Pancreas (tissue), 10 donors: ENCODE measurements at regions not wholly inside any gene's neighbourhood (a gene's known extent, or its start where the extent isn't known, plus 50 kb on each side); places are given as distances from the start of the nearest gene placed in this dataset.

Experiments
- ATAC-seq, 4 donors: fragments of 200-7000 bp; cut with Tn5 transposase; one replicate each; pipeline versions ENCODE4 v1.8.0 to v1.9.1; 2020; ENCODE audit warnings: mild to moderate bottlenecking in 4 of 4, moderate library complexity in 4 of 4
- DNase-seq, 6 donors: peaks; one replicate each; pipeline ENCODE4 v3.0.0-alpha.2; 2020
- FAIRE-seq: peaks from 2 replicates; lab custom pipeline; 2012; peaks lifted over from hg19 to GRCh38; lab: Jason Lieb, UNC
- H3K27ac ChIP-seq, 4 donors: fragments of 200-600 bp; sonication (generic); 1 replicate in 3 of 4; 2 replicates in 1 of 4; pipeline versions ENCODE4 v1.5.0 to v1.8.0; 2020
- H3K27me3 ChIP-seq, 4 donors: fragments of 200-600 bp; one replicate each; pipeline ENCODE4 v1.8.0; 2021
- H3K36me3 ChIP-seq, 3 donors: fragments of 200-600 bp; sonication (generic) in 1 of 3; one replicate each; pipeline versions ENCODE4 v1.5.0 to v1.8.0; 2020 to 2021
- H3K4me1 ChIP-seq, 3 donors: fragments of 200-600 bp; one replicate each; pipeline ENCODE4 v1.8.0; 2021
- H3K4me3 ChIP-seq, 4 donors: fragments of 200-600 bp; sonication (generic) in 2 of 4; one replicate each; pipeline versions ENCODE4 v1.5.0 to v1.8.0; 2020 to 2021
- H3K9me3 ChIP-seq, 4 donors: fragments of 200-600 bp; one replicate each; pipeline ENCODE4 v1.8.0; 2021
- CTCF ChIP-seq, 4 donors: fragments of 200-600 bp; sonication (generic) in 3 of 4; IDR thresholded peaks; one replicate each; pipeline versions ENCODE4 v1.5.0 to v1.8.0; 2021; ENCODE audit warnings: antibody characterized with exemption in 4 of 4
- WGBS, 2 donors: extraction: QIAGEN DNeasy Blood & Tissue Kit; methylation state at CpG; one replicate each; pipeline ENCODE4 v1.1.7; 2013; 5-methylcytosine and 5-hydroxymethylcytosine counted together
- intact Hi-C, 3 donors: fragments of 100-400 bp; cut with DNase I; formaldehyde crosslinking; loops; one replicate each; pipeline versions ENCODE4 v1.11.1 to v1.14.2; 2022
- donor health status: healthy with polysubstance abuse.
- donor health status: DM: no; HTN: no; CAD: no; lungs with moderate emphysema.
- donor health status: DM: no; HTN: no; CAD: no.
- donor health status: control.
- donor health status: control.
- donor health status: Bipolar disorder and iron deficiency.
- donor health status: DM: yes; HTN: yes; CAD: no.
- donor health status: DM: no; HTN: no; CAD: no.
- donor health status: DM: no; HTN: no; CAD: no.
- donor health status: DM: yes; HTN: yes; CAD: no.

GRCh38 chr13:85019121-85019520 is 780.1 kb downstream of the SLITRK6 start:
- H3K36me3 ChIP-seq: no peaks in the 10 kb centered on the region
- no peaks in the 10 kb centered on the region for H3K27me3 ChIP-seq
- H3K27ac ChIP-seq: no peak overlapping the region
- intact Hi-C loops: no loop called here
- no peaks in the 10 kb centered on the region for H3K9me3 ChIP-seq
- WGBS, 2 donors: 65 to 80% methylated on average over 1 of the region's 1 CpG
- no peaks in the 10 kb centered on the region for H3K4me1 ChIP-seq
- no peak for DNase-seq
- H3K4me3 ChIP-seq: no peak overlapping the region
- ATAC-seq: no peak
- FAIRE-seq: no peak
- TF ChIP-seq CTCF (IDR thresholded peaks at IDR 0.05): no peak

GRCh38 chr13:85013006-85013405 is 786.2 kb downstream of the SLITRK6 start:
- Histone ChIP-seq H3K27ac (no peak overlapping the region), H3K4me3 (no peak overlapping the region), H3K9me3 (no peaks in the 10 kb centered on the region), H3K27me3 (no peaks in the 10 kb centered on the region), H3K36me3 (no peaks in the 10 kb centered on the region), H3K4me1 (no peaks in the 10 kb centered on the region)
- FAIRE-seq: no peak
- no peak for DNase-seq
- no peak for TF ChIP-seq CTCF (IDR thresholded peaks at IDR 0.05)
- intact Hi-C loops: no loop called here
- ATAC-seq: no peak

- DNase-seq (no peak), ATAC-seq (no peak), FAIRE-seq (no peak)
- TF ChIP-seq CTCF (IDR thresholded peaks at IDR 0.05): no peak
- H3K27me3 ChIP-seq: no peaks in the 10 kb centered on the region
- no peaks in the 10 kb centered on the region for H3K4me1 ChIP-seq
- H3K4me3 ChIP-seq: no peak overlapping the region
- 59 to 76% methylated on average over 3 of the region's 3 CpGs for WGBS, 2 donors
- no peak overlapping the region for H3K27ac ChIP-seq
- H3K36me3 ChIP-seq: no peaks in the 10 kb centered on the region
- intact Hi-C loops: no loop called here
- H3K9me3 ChIP-seq: no peaks in the 10 kb centered on the region
These were observed 789.8 kb downstream of the SLITRK6 start for GRCh38 chr13:85009447-85009846.

GRCh38 chr13:84999252-84999651 is 800.0 kb downstream of the SLITRK6 start:
- H3K27ac ChIP-seq: no peak overlapping the region
- FAIRE-seq: no peak
- no peak for TF ChIP-seq CTCF (IDR thresholded peaks at IDR 0.05)

GRCh38 chr13:84998681-84999080 is 800.5 kb downstream of the SLITRK6 start:
- no peaks in the 10 kb centered on the region for H3K4me1 ChIP-seq
- no peaks in the 10 kb centered on the region for H3K9me3 ChIP-seq
- intact Hi-C loops: no loop called here
- H3K36me3 ChIP-seq: no peaks in the 10 kb centered on the region
- ATAC-seq (no peak), FAIRE-seq (no peak), DNase-seq (no peak)
- H3K27ac ChIP-seq: no peak overlapping the region
- TF ChIP-seq CTCF (IDR thresholded peaks at IDR 0.05): no peak
- H3K4me3 ChIP-seq: no peak overlapping the region
- H3K27me3 ChIP-seq: no peaks in the 10 kb centered on the region

More at GRCh38 chr13:84999252-84999651, 800.0 kb downstream of the SLITRK6 start:
- intact Hi-C loops: no loop called here
- Histone ChIP-seq H3K4me3 (no peak overlapping the region), H3K9me3 (no peaks in the 10 kb centered on the region), H3K36me3 (no peaks in the 10 kb centered on the region), H3K4me1 (no peaks in the 10 kb centered on the region), H3K27me3 (no peaks in the 10 kb centered on the region)
- no peak for DNase-seq
- no peak for ATAC-seq
- 55 to 76% methylated on average over 1 of the region's 1 CpG for WGBS, 2 donors
